ENCODE measurements at regions not wholly inside any gene's neighbourhood (a gene's known extent, or its start where the extent isn't known, plus 50 kb on each side); places are given as distances from the start of the nearest gene placed in this dataset.

DNA sequence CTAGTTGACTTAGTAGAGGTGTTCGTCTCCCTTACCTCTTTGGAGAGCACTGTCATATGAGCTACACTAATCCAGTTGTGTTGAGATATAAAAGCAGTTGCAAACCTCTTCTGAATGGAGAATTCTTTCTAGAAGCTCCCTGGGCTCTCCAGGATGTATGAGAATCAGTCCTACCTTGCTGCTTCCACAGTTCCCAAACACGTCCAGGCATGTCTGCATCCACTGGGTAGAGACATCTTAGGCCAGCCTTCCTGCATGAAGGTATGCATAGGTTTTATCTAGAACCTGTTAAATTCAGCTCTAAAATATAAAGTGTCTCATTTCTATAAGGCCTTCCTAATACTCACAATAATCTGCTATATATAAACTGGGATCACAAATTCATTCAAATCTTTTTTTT, 297.7 kb downstream of the CDC5L start:
- no peak for DNase-seq

DNA sequence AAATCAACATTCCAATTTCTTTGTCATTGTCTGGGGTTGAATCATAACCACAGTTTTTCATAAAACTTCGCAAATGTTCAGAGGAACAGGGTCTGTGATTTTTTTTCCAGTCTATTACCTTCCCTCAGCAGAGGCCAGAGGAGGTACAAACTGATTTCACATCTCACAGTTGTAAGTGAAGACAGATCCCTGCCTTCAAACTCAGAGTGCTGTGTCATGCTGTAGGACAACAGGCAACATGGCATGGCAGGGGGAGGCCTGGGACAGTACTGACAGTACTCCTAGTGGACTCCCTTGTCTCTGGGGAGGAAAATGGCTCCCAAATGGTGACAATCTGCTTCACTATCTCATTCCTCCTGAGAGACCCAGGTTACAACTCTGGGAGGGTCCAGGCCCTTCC, 308.6 kb downstream of the CDC5L start:
- no peak for DNase-seq

DNA sequence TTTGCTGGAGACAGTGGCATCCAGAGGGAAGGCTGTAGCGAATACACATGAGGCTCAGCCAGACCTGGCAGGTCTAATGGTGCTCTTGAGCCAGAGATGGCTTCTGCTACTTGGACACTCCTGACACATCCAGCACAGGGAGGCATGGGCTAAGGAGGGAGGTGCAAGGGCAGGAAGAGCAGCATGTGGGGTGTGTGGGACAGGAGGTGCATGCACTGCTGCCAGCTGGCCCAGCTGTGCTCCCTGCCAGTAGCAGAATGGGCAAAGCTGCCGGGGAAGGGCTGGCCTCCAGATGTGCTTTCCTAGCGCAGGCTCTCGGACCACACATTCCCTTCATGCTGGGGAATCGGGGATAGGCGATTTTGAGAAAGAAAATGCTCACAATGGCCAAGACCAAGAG, 309.2 kb downstream of the CDC5L start:
- no peak for DNase-seq

DNA sequence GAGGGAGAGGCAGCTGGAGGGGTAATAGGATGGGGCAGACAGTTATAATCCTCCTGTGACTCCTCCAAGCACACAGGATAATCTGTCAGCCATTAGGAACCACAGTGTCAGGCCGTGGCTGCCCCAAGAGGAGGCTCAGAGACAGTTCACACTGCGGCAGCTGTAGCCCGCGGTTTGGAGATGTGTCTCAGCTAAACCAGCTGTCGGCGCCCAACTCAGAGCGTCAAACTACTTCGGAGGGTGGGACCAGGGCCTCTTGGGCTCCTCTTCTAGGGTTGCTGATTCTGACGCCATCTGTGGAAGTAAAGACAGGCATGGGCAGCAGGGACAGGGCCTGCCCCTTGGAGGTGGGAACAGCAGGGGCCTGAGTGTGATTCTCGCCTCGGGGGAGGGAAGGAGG, 309.8 kb downstream of the CDC5L start:
- no peak for DNase-seq

DNA sequence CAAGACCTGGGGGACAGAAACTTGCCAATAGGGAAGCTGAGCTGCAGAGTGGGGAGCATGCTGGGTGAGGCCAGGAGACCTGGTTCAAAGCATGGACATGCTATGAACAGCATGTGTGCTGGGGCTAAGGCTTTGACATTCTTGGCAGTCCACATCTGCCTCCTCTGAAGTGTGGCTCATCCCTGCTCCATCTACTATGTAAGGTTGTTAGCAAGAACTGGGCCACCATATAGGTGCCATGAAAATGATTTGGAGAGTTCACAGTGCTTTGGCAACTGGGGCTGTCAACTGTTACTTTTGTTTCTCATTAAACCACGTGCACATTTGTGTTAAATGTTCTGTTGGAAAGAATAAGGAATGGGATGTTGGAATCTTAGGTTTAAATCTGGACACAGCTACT, 311.1 kb downstream of the CDC5L start:
- no peak for DNase-seq

DNA sequence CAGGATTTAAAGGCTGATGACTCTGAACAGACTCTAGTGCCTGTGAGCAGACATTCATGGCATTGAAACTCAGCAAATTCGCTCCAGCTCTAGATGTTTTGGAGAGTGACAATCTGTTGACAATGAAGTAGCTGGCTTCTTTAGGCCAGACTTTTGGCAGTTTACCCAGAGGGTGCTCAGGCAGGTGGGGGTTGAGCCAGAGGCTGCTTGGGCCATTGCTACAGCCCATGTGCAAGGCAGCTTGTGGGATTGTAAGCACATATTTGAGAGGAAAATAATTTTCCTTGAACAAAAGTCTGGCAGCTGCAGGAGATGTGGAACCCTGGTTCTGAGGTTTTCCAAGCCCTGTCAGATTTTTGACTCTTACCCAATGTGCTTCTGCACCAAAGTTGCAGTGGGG, 311.6 kb downstream of the CDC5L start:
- DNase-seq: no peak

DNA sequence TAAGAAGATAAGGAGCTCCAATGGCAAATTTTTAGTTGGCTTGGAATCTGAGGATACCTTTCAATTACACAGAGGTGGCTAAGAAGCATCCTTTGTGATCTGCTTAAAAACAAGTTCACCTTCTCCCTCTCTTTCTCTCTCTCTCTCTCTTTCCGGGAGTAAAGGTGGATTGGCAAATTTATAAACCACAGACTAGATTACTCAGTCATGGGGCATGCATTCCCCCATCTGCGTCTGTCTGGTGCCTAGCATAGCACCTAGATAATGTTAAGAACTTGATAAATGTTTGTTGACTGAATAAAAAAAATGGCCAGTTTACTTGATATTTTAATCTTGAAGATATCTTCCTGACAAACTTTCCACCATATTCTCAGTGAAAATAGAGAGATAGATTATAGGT, 312.3 kb downstream of the CDC5L start:
- DNase-seq: no peak

DNA sequence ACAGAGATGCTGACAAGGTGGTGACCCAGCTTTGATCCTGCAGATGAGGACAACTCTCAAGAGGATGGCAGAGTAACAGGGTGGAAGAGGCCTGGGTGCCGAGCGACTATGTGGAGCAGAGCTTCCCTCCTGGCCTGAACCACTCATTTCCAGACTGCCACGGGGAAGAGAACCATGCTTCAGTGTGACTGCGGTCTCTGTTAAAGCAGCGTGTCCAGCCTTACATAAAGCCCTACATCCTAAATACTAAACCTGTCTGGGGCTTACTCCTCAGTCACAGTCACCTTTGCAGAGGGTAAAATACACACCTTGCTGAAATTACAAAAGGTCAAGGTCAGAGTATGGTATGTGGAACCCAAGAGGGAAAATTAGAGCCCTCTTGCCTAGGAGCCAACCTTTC, 312.9 kb downstream of the CDC5L start:
- DNase-seq: no peak

DNA sequence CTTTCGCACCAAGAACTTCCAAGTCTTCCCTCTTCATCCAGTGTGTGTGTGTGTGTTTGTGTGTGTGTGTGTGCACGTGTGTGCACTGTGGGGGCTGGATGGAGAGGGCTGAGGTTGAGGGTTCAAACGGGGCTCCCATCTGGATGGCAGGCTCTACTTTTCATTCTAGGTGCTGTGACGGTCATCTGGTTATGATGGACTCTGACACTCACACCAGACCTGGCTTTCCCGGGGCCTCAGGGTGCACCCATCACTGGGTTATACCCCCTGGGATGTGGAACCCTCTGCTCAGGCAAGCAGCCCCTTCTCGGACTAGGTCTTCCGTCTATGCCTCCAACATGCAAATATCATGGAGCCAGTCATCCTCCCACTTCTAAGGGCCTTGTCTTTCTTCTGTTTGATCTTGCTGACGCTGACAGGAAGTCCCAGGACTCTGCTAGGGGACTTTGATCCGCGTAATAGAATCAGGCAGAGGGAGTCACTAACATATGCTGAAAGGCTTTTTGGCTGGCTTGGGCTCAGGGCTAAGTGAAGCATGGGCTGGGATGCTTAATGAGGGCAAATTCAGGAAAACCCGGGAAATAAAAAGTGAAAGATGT, 313.6 kb downstream of the CDC5L start:
- no peak for DNase-seq

DNA sequence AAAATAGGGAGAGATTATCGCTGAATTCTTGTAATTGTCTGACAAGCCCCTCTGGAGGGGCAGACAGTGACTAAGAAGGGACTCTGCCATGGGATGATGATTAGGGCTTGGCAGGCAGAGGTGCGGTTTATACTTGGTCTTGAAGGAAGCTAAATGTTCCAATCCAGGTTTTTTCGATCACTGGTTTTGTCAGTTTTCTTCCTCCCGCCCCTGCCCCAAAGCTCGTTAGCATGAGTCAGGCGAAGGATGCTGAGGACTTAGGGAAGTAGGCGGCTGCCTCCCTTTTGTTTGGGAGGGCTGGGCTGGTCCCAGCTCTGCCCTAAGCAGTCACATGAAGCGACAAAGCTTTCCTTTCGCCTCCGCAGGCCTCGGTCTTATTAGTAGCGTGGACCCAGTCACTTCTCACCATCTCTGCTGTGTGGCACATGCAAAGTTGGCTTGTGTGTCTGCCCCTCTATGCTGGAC, 314.2 kb downstream of the CDC5L start:
- DNase-seq: no peak

DNA sequence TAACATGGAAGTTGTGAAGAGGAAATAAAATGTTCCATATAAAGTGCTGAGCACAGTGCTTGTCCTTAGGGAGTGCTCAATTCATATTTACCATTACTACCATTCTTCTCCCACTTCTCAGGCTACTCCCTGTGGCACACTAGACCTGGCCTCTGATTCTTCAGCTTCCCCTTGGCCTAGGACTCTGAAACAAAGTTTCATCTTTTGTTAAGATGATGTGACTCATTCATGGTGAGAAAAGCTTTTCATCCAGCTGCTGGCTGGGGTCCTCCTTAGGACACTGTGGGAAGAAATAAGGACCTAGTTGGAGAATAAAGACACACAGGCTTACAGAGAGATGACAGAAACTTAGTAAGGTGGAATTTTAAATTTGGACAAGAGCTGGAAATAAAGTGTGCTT, 314.8 kb downstream of the CDC5L start:
- DNase-seq: no peak

DNA sequence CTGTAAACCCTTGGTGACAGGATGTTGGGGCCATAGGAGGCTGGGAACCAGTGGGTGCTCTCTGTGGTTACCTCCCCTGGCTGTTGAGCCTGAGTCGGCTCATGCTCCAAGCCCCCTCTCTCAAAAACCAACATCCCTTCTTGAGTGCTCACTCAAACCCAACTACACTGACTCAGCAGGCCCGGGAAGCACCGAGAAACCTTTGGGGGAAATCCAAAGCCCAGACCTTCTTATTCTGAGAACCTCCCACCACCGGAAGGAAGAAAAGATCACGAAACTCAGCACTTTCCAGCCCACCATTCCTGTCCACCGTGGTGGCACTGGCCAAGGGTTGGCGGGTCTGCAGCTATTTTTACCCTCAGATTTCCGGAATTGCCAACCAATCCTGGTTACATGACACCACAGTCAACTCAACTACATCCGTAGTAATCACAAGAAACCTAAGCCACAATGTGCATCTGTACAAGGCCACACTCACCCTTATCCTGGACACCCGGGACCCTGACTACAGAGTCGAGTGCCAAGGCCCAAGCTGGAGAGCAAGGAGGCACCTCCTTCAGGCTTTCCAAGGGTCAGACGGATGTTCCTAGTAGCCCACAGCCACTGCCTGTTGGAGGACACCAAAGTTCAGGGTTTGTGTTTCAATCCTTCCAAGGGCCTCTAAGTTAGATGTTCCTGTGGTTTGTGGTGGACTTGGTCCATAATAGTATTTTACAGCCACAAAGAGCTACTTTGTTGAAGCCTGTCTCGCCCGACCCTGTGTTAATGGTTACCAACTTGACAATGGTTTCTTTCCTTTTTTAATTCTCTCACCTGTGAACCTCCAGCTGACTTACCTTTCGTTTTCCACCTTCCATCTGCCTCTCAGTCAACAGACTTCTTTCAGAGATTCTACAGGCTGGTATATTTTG, 317.0 kb downstream of the CDC5L start:
- no peak for DNase-seq

DNA sequence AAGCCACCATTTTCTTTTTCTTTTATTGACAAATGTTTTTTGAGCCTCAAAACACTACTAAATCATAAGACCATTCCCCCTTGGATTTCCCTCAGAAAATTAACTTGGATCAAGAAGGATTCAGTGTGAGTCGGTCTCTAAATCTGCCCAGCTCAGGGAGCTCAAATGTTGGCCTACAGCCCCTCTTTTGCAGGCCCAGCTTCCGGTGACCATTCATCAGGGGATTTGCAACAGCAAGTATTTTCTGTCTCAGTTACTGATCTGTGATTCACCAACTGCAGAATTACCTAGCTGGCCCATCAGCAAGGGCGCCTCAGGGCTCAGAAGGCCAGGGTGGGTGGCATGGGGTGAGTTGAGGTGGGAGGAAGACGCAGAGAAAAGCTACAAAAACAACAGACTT, 318.1 kb downstream of the CDC5L start:
- DNase-seq: no peak

DNA sequence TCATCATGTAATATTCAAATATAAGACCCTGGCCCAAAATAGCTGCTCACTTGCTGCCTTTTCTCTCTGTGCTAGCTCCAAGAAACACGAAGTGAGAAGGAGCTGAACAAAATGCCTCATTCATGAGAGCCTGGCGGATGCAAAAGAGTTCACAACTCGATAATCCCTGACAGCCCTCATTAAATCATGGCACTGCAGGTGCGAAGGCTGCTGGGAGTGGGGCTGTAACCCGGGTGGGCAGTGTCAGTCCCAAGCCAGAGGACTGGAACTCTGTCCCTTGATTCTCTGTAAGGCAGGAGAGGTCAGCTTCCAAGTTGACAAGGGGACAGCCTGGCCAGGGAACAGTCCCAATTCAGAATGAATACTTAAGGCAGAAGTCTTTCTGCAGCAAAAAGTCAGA, 318.5 kb downstream of the CDC5L start:
- no peak for DNase-seq

DNA sequence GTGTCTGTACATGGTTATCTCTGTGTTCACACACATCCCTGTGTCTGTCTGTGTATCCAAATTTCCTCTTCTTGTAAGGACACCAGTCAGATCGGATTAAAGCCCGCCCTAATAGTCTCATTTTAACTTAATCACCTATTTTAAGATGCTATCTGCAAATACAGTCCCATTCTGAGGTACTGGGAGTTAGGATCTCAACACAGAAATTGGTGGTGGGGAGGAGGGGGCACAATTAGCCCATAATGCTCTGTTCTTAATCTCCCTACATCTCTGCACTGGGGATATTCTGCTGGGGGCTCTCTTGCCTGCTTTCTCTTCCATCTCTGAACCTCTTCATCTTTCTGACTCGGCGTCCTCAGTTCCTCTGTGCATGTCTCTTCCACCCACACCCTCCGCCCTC, 320.7 kb downstream of the CDC5L start:
- no peak for DNase-seq

DNA sequence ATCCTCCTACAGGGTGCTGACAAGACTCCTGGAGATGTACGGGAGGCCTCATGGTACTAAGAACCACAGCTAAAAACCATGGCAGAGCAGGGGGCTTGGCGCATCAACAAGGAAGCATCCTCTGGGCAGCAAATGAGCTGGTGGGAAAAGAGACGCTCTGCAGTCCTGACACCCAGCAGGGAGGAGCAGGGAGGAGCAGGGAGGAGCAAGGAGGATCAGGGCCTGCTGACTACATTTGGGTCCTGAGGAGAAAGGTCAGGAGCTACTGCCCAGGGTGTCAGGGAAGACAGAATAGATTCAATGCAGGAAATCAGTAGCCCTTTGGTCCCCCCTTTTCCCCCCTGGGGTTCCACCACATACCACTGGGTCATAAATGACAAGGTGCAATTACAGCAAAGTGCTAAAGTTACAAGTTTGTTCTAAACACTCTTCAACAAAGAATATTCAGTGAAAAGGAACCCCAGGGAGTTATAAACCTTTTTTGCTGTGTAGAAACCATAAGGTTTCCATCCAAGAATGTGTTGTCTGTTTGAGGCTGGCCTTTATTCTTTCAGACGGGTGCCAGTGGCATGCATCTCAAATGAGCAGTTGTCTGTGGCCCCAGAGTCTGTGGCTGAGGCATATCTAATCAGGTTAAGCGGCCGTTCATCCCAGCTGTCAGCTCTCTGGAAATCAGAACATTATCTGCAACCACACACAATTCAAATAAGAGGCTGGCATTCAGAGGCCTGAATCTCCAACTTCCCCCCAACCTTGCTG, 325.0 kb downstream of the CDC5L start:
- DNase-seq: no peak

DNA sequence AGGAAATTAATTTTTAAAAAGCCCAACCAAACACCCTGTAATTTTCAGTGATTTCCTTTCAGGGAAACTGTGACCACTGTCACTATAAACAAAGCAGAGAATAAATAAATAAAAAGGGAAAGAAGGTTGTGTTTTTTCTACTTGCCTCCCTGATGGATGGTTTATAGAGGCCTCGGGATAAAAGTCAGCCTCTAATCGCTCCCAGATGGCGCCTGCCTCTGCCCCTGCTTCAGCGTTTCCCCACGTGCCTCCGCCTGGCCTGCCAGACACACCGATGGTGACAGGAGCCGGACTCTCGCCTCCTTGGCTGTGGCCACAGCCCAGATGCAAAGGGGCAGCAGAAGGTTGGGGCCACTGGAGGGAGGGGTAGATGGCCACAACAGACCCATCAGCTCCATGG, 327.7 kb downstream of the CDC5L start:
- no peak for DNase-seq

DNA sequence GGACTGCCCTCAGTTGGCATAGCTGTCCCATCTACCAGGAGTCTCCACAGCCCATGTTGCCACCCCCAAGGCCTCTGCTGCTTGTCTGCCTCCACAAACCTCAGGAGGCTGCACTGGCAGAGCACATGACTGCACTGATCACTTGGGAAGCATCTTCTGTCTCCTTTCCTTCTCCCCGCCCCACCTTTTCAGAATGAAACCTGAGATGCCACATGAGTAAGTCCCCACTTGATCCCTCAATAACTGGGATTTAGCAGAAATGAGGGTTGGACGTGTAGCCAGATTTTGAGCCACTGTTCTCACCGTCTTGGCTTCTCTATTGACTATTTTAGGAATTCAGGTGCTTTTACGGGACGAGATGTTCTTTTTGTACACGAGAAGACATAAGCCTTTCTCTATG, 328.4 kb downstream of the CDC5L start:
- DNase-seq: no peak

DNA sequence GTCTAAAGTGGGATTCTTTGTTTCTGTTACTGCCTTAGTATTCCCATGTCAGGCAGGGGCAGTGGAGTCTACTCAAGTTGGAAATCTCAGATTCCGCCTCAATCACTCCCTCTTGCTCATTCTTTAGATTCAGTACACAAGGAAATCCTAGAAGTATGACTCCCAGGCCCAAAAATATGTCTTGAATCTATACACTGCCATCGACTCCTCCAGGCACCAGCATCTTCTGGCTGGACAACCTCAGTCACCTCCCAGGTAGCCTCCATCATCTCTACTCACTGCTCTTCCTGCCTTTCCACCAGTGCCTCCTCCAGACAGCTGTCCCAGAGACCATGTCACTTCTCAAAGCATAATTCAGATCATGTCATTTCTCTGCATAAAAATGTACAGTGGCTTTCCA, 329.9 kb downstream of the CDC5L start:
- DNase-seq: no peak

DNA sequence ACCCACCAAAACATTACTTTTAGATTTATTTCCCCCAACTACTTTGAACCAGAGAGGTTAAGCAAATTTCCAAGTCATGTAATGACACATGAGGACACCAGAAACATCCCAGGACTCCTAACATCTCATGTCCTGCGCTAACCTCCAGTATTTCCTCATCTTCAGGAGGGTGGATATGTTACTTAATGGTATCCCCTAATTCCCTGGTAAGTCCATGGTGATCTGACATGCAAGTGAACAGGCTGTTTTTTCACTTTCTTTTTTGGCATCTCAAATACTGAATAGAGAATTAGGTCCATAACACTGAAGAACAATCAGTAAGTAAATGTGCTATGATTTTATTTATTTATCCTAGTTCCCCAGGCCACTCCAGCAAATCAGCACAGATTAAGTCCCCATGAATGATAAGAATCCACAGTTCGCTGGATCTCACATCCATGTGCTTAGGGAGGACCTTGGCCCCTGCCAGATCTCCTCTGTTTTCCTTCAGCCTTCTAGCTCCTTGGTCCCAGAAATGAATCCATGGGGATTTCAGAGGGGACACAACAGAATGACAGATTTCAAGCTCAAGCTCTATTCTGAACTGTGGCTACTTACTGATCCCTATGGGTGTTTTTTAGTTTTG, 334.6 kb downstream of the CDC5L start:
- no peak for DNase-seq

DNA sequence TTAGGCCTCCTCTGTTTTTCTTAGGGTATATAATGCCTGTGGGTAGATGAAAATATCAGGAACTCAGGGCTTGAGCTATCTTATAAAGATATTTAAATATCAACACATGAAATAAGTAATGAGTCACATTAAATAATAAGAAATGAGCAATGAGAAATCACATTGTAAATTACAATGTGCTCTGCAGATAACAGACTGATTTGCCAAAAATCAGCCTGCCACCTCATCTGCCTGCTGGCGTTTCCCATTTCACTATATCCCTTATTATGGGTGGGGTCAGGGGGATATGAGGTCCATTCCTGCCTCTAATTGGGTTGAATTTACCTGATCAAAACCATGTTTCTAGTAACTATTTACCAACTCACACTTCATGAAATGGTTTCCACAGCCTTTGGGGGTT, 335.2 kb downstream of the CDC5L start:
- DNase-seq: no peak

DNA sequence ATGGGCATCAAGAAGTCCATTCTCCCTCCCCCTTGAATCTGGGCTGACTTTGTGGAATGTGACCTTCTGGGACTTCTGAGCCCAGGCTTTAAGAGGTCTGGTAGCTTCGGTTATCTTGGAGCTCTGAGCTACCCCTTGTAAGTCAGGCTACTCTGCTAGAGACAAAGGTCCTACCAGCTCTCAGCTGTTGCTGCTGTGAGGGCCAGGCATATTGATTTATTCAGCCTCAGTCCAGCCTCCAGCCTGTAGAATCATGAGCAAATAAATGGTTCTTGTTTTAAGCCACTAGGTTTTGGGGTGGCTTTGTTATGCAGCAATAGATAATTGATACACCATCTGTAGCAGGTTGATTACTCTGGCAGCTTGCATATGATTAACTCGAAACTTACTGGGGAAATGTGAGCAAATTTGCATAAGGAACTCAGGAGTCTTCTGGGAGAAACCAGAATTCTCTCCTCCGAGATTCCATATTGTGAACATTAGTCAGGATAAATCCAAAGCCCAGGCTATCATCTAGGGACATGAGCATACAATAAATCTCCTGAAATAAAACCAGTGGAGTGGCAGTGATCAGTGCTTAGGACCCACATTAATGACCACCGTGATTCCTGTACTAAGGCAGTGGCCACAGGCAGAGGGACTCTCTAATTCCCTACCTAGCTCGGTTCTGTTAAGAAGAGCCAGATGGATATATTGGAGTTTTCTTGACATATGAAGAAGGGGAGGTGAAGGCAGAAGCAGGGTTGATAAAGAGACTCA, 336.1 kb downstream of the CDC5L start:
- DNase-seq: no peak

DNA sequence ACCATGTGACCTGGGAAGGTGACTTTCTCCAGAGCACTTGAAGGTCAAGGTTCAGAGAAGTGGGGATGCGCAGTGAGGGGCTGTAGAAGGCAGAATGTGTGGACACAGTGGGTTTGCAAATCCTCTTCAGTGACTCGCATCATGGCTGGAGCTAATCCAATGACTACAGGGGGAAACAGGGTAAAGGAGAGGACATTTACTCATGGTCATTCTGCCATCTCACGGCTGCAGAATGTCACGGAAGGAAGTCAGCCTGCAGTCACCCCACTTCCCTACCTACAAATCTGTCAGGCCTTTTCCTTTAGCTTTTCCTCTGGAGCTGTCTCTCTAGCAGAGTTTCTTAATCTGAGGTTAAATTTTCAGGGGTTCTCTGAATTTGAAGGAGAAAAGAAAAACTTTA, 337.6 kb downstream of the CDC5L start:
- no peak for DNase-seq

All from NCI-H146 (cell line).